ENCODE measurements at regions not wholly inside any gene's neighbourhood (a gene's known extent, or its start where the extent isn't known, plus 50 kb on each side); places are given as distances from the start of the nearest gene placed in this dataset.

DNA sequence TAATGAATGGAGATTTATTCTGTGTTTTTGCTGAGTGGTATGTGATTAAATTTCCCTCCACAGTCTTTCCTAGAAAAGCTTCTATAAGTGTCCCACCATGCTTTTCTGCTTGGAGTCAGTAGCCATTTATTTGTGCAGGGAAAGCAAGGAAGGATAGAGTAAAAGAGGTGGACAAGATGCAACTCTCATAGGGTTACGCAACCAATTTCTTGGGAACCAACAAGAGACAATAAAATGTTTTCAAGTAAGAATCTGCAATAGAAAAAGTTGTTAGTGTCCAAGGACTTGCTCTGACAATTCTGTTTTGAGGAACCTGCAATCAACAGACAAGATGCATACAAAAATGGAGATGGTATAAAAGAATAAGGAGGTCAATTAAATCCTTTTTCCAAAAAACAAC, 153.8 kb upstream of the MITF start (continued):
- TF ChIP-seq, protein P1, sequence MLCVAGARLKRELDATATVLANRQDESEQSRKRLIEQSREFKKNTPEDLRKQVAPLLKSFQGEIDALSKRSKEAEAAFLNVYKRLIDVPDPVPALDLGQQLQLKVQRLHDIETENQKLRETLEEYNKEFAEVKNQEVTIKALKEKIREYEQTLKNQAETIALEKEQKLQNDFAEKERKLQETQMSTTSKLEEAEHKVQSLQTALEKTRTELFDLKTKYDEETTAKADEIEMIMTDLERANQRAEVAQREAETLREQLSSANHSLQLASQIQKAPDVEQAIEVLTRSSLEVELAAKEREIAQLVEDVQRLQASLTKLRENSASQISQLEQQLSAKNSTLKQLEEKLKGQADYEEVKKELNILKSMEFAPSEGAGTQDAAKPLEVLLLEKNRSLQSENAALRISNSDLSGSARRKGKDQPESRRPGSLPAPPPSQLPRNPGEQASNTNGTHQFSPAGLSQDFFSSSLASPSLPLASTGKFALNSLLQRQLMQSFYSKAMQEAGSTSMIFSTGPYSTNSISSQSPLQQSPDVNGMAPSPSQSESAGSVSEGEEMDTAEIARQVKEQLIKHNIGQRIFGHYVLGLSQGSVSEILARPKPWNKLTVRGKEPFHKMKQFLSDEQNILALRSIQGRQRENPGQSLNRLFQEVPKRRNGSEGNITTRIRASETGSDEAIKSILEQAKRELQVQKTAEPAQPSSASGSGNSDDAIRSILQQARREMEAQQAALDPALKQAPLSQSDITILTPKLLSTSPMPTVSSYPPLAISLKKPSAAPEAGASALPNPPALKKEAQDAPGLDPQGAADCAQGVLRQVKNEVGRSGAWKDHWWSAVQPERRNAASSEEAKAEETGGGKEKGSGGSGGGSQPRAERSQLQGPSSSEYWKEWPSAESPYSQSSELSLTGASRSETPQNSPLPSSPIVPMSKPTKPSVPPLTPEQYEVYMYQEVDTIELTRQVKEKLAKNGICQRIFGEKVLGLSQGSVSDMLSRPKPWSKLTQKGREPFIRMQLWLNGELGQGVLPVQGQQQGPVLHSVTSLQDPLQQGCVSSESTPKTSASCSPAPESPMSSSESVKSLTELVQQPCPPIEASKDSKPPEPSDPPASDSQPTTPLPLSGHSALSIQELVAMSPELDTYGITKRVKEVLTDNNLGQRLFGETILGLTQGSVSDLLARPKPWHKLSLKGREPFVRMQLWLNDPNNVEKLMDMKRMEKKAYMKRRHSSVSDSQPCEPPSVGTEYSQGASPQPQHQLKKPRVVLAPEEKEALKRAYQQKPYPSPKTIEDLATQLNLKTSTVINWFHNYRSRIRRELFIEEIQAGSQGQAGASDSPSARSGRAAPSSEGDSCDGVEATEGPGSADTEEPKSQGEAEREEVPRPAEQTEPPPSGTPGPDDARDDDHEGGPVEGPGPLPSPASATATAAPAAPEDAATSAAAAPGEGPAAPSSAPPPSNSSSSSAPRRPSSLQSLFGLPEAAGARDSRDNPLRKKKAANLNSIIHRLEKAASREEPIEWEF (IDR thresholded peaks at IDR 0.05; ENCODE audit: insufficient replicate concordance, low read depth, low read length), result no peak
- no peak for TF ChIP-seq CREM (IDR thresholded peaks at IDR 0.05; ENCODE audit: low read depth)
- TF ChIP-seq E2F4 (IDR thresholded peaks at IDR 0.05; ENCODE audit: low read depth, low read length), result no peak
- TF ChIP-seq, protein P2, sequence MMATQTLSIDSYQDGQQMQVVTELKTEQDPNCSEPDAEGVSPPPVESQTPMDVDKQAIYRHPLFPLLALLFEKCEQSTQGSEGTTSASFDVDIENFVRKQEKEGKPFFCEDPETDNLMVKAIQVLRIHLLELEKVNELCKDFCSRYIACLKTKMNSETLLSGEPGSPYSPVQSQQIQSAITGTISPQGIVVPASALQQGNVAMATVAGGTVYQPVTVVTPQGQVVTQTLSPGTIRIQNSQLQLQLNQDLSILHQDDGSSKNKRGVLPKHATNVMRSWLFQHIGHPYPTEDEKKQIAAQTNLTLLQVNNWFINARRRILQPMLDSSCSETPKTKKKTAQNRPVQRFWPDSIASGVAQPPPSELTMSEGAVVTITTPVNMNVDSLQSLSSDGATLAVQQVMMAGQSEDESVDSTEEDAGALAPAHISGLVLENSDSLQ (IDR thresholded peaks at IDR 0.05), result no peak
- TF ChIP-seq RB1 (IDR thresholded peaks at IDR 0.05; ENCODE audit: borderline replicate concordance), result no peak
- no peak for TF ChIP-seq SREBF1 (IDR thresholded peaks at IDR 0.05; ENCODE audit: low read length)
